GM12872 (cell line): ENCODE measurements at regions not wholly inside any gene's neighbourhood (a gene's known extent, or its start where the extent isn't known, plus 50 kb on each side); places are given as distances from the start of the nearest gene placed in this dataset.

Experiments used
- CTCF ChIP-seq: IDR thresholded peaks from 3 replicates; pipeline ENCODE4 v1.5.1; 2011; ENCODE audit warnings: low read depth, mild to moderate bottlenecking, low read length, moderate library complexity; ENCODE audit not compliant: insufficient read depth

- TF ChIP-seq CTCF, result no peak
Observed at GRCh38 chr18:51907687-51908597, 432.1 kb upstream of the DCC start.

GRCh38 chr18:51908598-51908944 is 431.4 kb upstream of the DCC start:
- no peak for TF ChIP-seq CTCF

DNA sequence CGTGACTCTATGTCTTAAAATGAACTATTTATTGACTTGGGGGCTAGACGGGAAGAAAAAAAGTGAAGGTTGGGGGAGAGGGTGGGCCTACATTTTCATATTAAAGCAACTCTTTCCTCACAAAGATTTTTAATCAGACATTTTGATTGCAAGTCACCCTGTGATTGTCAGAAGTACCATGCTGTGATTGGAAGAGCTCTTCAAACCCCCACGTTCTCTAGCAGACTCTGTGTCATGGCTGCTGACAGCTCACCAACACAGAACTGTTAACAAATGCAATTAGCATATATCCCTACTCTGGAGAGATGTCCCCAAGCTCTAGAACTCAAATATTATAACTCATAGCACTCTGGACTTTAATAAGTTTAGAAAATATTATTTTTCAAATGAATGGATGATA is 428.4 kb upstream of the DCC start:
- no peak for TF ChIP-seq CTCF

GRCh38 chr18:51912381-51912780 is 427.6 kb upstream of the DCC start:
- TF ChIP-seq CTCF, result no peak

DNA sequence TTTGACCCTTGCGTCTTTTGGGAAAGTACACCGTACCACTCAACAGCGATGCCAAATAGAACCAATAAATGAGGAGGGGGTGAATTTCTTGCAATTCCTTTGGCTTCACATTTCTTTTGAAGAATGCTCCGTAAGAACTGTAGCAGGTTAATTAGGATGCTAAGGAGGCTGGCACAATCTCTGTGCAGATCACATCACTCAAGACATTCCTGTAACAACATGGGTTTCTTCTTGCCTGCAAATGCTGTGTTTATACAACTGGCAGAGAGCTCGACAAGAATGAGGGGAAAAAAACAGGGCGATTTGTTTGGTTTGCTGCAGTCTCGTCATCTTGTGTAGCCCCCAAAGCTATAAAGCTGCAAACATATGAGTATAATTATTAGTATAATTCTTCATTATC is 424.8 kb upstream of the DCC start:
- TF ChIP-seq CTCF, result no peak

GRCh38 chr18:51921862-51922261 is 418.1 kb upstream of the DCC start:
- TF ChIP-seq CTCF, result no peak

- no peak for TF ChIP-seq CTCF
Observed at GRCh38 chr18:51933903-51934302, 406.1 kb upstream of the DCC start.
